ENCODE measurements at regions not wholly inside any gene's neighbourhood (a gene's known extent, or its start where the extent isn't known, plus 50 kb on each side); places are given as distances from the start of the nearest gene placed in this dataset.

DNA sequence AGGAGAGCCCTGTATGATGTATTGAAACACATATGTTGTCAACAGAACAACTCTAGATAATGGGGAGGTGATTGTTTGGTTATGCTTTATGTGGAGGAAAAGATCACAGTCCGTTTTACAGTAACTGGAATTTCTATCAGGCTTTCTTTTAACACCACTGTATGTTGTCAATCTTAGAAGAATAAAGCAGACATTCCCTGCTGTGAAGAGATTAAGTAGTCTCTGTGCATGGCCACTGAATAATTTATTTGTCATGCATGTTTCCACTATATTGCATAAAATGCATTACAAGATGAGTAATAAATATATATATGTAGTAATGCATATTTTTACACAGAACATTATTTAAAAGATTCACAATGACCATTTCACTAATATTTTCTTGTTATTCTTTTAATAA, 440.0 kb downstream of the ANKRD7 start (continued):
- TF ChIP-seq ZNF462 (CRISPR knock-in tag; IDR thresholded peaks at IDR 0.05): no peak
- no peak for TF ChIP-seq EZH2phosphoT487 (IDR thresholded peaks at IDR 0.05; ENCODE audit: unreplicated experiment)
- TF ChIP-seq ZNF114 (CRISPR knock-in tag; IDR thresholded peaks at IDR 0.05): no peak
- TF ChIP-seq REST (IDR thresholded peaks at IDR 0.05; ENCODE audit: unreplicated experiment): no peak

GRCh38 chr7:118671149-118671548, 446.6 kb downstream of the ANKRD7 start:
- no peaks in the 10 kb centered on the region for H3K9me3 Mint-ChIP-seq
- Histone ChIP-seq H3K4me3 (no peak overlapping the region), H3F3A (replicated peaks; ENCODE audit: low read depth) (no peaks in the 10 kb centered on the region), H3K4me1 (ENCODE audit: insufficient read depth) (no peaks in the 10 kb centered on the region), H3K27ac (ENCODE audit: low read depth) (no peak overlapping the region), H2AFZ (no peak overlapping the region), H3K79me2 (replicated peaks; ENCODE audit: insufficient read depth) (no peaks in the 10 kb centered on the region), H3K36me3 (ENCODE audit: insufficient read depth) (no peaks in the 10 kb centered on the region), H4K20me1 (replicated peaks; ENCODE audit: insufficient read depth) (no peaks in the 10 kb centered on the region), H3K9me2 (ENCODE audit: insufficient read depth) (no peaks in the 10 kb centered on the region), H3K27me3 (ENCODE audit: insufficient read depth) (no peaks in the 10 kb centered on the region), H3K4me2 (no peak overlapping the region)
- no peak for ATAC-seq
- no peak overlapping the region for H3K27ac Mint-ChIP-seq
- H3K27me3 Mint-ChIP-seq (ENCODE audit: insufficient read depth, low read depth, poor library complexity): no peaks in the 10 kb centered on the region
- no peak for DNase-seq (ENCODE audit: low spot score)
- no peak overlapping the region for H3K4me3 Mint-ChIP-seq
- no peaks in the 10 kb centered on the region for H3K4me1 Mint-ChIP-seq
- H3K36me3 Mint-ChIP-seq (ENCODE audit: low read depth): no peaks in the 10 kb centered on the region
- TF ChIP-seq CTCF (conservative IDR thresholded peaks at IDR 0.05; ENCODE audit: low read depth in 2 of 2) (no peak), EZH2phosphoT487 (IDR thresholded peaks at IDR 0.05; ENCODE audit: unreplicated experiment) (no peak)

All from GM23338 (cell line).